Inflammatory macrophage treated with lipopolysaccharide for 4 hours (primary cell): ENCODE measurements at regions not wholly inside any gene's neighbourhood (a gene's known extent, or its start where the extent isn't known, plus 50 kb on each side); places are given as distances from the start of the nearest gene placed in this dataset.
A peak's percentile ranks its signal among the peaks of the same experiment; 100 is the strongest.

ENCODE experiments used
- DNase-seq: peaks from one replicate; pipeline ENCODE4 v3.0.0-alpha.2; 2020

GRCh38 chr4:20456407-20456806 is 204.7 kb downstream of the SLIT2 start:
- no peak for DNase-seq

DNA sequence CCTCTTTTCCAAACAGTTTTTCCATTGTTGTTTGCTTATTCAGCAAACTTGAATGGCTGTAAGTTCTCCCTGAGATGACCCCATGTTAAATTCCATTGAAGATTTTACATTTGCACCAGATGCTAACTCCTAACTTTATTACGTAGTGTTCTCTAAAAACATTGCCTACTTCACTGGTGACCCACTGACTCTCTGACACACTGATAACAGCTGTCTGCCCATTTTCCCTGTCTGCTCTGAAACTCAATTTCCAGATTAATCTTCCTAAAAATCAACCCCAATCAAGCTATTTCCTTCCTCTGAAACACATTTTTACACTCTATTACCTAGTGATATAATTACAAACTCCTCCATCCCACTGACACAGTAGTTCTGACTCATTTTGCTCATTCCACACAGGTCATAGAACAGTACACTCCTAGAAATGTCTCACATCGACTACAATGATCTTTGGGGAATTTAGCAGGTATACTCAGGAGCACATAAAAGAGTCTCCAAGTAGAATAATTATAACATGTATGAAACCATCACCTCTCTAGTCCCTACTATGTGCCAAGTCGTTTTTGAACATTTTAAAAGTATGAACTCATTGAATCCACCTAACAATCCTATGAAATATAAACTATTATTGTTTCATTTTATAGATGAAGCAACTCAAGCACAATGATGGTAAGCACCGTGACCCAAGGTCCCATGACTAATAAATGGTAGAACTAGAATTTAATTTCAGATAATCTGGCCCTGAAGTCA is 210.9 kb downstream of the SLIT2 start:
- DNase-seq = no peak

- no peak for DNase-seq
These were observed 211.4 kb downstream of the SLIT2 start for GRCh38 chr4:20463176-20463430.

- no peak for DNase-seq
These were observed 212.7 kb downstream of the SLIT2 start for GRCh38 chr4:20464381-20464780.

- DNase-seq = no peak
These were observed 222.4 kb downstream of the SLIT2 start for GRCh38 chr4:20474119-20474518.

GRCh38 chr4:20478412-20478811 is 221.8 kb upstream of the PACRGL start:
- DNase-seq = no peak

GRCh38 chr4:20480165-20480947 is 219.9 kb upstream of the PACRGL start:
- DNase-seq = no peak

- no peak for DNase-seq
These were observed 216.8 kb upstream of the PACRGL start for GRCh38 chr4:20483416-20483815.

DNA sequence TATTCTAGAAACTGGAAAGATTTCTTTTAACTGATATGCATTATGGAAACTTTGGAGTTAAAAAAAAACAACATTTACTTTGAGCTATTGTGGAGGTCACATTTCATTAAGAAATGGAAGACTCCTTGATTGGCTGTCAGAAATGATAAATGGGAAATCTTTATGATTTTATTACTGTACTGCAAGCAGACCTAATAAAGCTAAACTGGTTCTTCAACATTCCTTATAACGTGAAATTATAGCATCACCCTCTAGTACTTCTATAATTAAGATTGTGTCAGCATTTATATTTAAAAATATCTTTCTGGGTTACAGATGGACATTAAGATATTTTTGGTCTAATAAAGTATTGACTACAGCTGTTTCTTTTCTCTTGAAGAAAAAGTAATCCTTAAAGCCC is 213.8 kb upstream of the PACRGL start:
- no peak for DNase-seq

GRCh38 chr4:20487446-20487845 is 212.8 kb upstream of the PACRGL start:
- no peak for DNase-seq

GRCh38 chr4:20487852-20488251 is 212.4 kb upstream of the PACRGL start:
- DNase-seq = no peak

DNA sequence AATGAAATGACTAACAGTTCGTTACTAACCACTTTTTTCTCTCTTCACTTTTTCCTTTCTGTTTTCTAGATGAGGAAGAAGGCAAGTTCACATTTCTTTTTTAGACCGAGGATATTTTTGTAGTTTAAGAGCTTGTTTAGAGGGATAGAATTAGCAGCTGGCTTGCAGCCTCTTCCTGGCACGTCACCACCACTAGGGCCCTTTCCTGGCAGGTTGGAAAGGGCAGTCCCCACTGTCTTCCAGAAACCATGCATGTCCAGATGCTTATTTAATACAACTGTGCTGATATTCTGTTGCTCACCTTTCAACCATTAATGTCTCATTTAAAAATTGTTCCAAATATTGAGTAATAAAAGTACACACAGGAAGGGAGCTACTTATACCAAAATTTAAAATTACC is 209.5 kb upstream of the PACRGL start:
- no peak for DNase-seq

DNA sequence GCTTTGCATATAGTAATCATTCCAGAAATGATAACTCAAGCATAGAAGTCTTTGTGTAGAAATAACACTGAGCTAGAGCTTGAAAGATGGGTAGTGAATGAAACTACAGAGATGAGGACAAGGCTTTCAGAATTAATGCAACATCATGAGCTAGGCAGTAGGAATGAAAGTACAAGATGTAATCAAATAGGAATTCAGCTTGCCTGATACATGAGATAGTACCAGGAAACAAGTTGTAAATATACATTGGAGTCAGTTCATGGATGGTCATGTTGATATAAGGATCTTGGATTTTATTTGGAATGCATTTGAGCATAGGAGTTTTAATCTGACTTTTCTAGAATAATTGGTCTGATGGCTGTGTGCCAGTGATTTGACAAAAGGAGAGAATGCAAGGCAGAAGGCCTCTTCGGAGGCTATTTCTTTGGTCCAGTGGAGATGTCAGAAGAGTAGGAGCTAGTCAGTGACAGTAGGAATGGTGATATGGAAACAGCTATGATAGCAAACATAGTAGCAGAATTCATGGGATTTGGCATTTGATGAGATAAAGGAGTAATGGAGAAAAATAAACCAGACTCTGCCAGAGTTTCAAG is 206.4 kb upstream of the PACRGL start:
- no peak for DNase-seq

DNA sequence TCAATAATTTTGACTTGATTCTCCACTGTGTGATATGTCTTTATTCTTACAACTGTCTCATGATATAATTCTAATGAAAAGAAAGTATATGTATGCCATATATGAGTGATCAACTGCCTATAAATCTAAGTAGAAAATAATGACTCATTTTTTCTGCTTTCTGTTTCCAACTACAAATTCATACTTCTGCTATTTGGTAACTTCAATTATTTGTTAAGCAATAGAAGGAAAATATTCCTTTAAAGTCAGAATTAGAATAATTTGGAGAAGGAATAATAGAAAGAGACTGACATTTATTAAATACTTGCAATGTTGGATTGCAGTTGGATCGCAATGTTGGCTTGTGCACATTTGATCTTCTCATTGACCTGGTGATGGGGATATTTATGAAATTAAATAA is 204.2 kb upstream of the PACRGL start:
- DNase-seq = peak; percentile 33

GRCh38 chr4:20504146-20504545 is 196.1 kb upstream of the PACRGL start:
- DNase-seq = no peak

GRCh38 chr4:20505927-20506326 is 194.3 kb upstream of the PACRGL start:
- DNase-seq = no peak

GRCh38 chr4:20506827-20507226 is 193.4 kb upstream of the PACRGL start:
- DNase-seq = peak; percentile 7

DNA sequence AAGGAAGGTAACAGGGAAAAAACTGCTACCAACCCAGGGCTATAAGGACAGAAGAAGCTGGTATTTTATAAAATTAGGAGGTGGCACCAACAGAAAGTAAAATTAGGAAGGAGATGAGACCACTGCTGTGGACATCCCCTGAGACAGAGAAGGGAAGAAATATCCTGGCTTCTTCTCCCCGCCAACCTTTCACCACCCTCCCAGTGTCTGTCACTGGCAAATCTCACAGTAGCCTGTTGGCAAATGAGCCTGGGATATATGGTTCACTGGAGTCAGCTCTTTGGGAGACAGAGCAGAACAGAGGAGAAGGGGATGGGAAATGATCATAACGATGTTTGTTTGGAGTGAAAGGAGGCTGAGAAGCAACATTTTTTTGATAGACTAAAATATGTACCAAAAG is 190.9 kb upstream of the PACRGL start:
- DNase-seq = no peak

DNA sequence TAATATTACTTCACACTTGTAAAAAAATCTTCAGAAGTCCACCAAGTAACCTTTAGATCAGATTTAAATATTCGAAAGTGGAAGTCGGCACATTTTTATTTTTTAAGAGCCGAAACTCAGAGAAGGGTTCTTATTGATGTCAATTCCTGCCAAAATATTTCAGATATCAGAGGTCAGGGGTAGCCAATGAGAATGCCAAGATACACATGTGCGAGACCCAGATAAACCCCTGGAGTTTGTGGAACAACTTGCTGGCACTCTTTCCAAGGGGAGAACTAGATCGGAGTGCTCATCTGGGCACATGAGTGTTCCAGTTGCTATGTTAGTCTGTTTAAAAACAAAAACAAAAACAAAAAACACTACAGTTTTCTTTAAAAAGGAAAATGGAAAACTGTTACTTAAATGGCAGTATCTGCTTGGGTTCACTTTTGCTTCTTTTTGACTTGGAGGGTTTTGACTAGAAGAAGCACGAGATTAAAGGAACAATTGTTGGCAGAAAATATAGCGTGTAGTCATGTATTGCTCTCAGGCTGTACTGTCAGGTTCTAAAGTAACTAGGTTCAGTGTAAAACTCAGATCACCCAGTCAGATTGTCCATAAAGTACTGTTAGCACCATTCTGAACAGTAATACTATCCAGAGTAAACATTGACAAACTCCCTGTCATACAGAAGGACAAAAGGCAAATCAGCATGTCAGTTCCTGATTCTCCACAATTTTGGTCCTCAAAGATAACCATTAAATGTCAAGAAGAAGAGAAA is 188.0 kb upstream of the PACRGL start:
- no peak for DNase-seq

GRCh38 chr4:20512985-20513384 is 187.3 kb upstream of the PACRGL start:
- no peak for DNase-seq

GRCh38 chr4:20520901-20521300 is 179.4 kb upstream of the PACRGL start:
- no peak for DNase-seq

DNA sequence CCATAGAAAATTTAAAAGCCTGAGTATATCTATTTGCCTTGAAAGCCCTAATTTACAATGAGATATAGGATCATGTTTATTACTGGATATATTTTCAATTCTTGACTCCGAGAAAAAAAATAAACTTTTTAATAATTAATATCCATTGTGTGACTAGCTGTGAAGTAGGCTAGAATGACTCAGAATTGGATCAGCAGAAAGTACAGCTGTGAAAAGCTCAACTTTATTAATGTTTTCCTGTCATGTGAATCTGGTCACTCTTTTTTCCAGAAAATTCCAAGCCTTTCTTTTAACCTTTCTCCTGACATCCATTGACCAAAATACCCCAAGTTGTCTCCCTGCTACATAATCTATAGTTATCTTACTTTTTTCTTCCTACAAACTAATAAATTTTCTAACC is 171.8 kb upstream of the PACRGL start:
- no peak for DNase-seq

DNA sequence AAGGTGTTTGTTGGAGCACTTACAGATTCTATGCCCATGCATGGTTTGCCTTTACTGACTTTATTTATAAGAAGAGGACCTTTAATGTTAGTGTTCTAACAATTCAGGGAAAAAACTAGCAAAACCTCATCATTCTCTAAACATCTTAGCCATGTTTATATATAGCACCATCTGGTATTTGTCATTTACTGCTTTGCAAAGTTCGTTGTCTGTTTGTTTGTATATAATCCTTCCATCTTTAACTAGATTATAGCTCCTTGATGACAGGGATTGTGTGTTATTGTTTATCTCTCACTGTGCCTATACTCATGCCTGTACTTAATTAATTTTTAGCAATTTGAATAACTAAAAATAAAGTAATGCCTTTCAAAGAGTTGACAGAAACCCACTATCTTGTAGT is 170.6 kb upstream of the PACRGL start:
- DNase-seq = no peak
